ENCODE measurements at regions not wholly inside any gene's neighbourhood (a gene's known extent, or its start where the extent isn't known, plus 50 kb on each side); places are given as distances from the start of the nearest gene placed in this dataset.

- TF ChIP-seq, protein P1, sequence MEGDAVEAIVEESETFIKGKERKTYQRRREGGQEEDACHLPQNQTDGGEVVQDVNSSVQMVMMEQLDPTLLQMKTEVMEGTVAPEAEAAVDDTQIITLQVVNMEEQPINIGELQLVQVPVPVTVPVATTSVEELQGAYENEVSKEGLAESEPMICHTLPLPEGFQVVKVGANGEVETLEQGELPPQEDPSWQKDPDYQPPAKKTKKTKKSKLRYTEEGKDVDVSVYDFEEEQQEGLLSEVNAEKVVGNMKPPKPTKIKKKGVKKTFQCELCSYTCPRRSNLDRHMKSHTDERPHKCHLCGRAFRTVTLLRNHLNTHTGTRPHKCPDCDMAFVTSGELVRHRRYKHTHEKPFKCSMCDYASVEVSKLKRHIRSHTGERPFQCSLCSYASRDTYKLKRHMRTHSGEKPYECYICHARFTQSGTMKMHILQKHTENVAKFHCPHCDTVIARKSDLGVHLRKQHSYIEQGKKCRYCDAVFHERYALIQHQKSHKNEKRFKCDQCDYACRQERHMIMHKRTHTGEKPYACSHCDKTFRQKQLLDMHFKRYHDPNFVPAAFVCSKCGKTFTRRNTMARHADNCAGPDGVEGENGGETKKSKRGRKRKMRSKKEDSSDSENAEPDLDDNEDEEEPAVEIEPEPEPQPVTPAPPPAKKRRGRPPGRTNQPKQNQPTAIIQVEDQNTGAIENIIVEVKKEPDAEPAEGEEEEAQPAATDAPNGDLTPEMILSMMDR (IDR thresholded peaks at IDR 0.05 in 4 of 5, conservative IDR thresholded peaks at IDR 0.05 in 1 of 5) = no peak
- no peak for TF ChIP-seq POLR2A (IDR thresholded peaks at IDR 0.05)
Measured at GRCh38 chr4:184331268-184331995, 113.8 kb upstream of the ENPP6 start.

All from gastrocnemius medialis (tissue), 4 donors.